ENCODE measurements at regions not wholly inside any gene's neighbourhood (a gene's known extent, or its start where the extent isn't known, plus 50 kb on each side); places are given as distances from the start of the nearest gene placed in this dataset.

DNA sequence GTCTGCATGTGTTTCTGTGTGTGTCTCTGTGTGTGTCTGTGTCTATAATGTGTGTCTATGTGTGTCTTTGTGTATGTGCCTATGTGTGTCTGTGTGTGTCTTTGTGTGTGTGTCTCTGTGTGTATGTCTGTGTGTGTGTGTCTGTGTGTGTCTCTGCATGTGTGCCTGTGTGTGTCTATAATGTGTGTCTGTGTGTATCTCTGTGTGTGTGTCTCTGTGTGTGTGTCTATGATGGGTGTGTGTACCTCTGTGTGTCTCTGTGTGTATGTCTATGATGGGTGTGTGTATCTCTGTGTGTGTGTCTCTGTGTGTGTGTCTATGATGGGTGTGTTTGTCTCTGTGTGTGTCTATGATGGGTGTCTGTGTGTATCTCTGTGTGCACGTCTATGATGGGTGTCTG, 126.2 kb upstream of the GPC1 start:
- no peak overlapping the region for H3K4me3 ChIP-seq (ENCODE audit: low read length)
- no peak for DNase-seq (ENCODE audit: low read depth)
- TF ChIP-seq, protein P1, sequence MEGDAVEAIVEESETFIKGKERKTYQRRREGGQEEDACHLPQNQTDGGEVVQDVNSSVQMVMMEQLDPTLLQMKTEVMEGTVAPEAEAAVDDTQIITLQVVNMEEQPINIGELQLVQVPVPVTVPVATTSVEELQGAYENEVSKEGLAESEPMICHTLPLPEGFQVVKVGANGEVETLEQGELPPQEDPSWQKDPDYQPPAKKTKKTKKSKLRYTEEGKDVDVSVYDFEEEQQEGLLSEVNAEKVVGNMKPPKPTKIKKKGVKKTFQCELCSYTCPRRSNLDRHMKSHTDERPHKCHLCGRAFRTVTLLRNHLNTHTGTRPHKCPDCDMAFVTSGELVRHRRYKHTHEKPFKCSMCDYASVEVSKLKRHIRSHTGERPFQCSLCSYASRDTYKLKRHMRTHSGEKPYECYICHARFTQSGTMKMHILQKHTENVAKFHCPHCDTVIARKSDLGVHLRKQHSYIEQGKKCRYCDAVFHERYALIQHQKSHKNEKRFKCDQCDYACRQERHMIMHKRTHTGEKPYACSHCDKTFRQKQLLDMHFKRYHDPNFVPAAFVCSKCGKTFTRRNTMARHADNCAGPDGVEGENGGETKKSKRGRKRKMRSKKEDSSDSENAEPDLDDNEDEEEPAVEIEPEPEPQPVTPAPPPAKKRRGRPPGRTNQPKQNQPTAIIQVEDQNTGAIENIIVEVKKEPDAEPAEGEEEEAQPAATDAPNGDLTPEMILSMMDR (IDR thresholded peaks at IDR 0.05; ENCODE audit: insufficient read depth, low read depth, low read length, missing control alignments), result no peak

GRCh38 chr2:240310201-240310600, 125.3 kb upstream of the GPC1 start:
- H3K4me3 ChIP-seq (ENCODE audit: low read length), result no peak overlapping the region
- no peak for DNase-seq (ENCODE audit: low read depth)
- TF ChIP-seq, protein P1 (IDR thresholded peaks at IDR 0.05; ENCODE audit: insufficient read depth, low read depth, low read length, missing control alignments), result no peak

- DNase-seq (ENCODE audit: low read depth), result no peak
- no peak overlapping the region for H3K4me3 ChIP-seq (ENCODE audit: low read length)
These were observed 124.8 kb upstream of the GPC1 start for GRCh38 chr2:240310645-240311044.

GRCh38 chr2:240311821-240312220, 123.6 kb upstream of the GPC1 start:
- no peak overlapping the region for H3K4me3 ChIP-seq (ENCODE audit: low read length)
- no peak for DNase-seq (ENCODE audit: low read depth)
- TF ChIP-seq, protein P1 (IDR thresholded peaks at IDR 0.05; ENCODE audit: insufficient read depth, low read depth, low read length, missing control alignments), result no peak

More at GRCh38 chr2:240310645-240311044, 124.8 kb upstream of the GPC1 start:
- TF ChIP-seq, protein P1 (IDR thresholded peaks at IDR 0.05; ENCODE audit: insufficient read depth, low read depth, low read length, missing control alignments), result no peak

- DNase-seq (ENCODE audit: low read depth), result no peak
- no peak overlapping the region for H3K4me3 ChIP-seq (ENCODE audit: low read length)
- TF ChIP-seq, protein P1 (IDR thresholded peaks at IDR 0.05; ENCODE audit: insufficient read depth, low read depth, low read length, missing control alignments), result no peak
These were observed 116.1 kb upstream of the GPC1 start for GRCh38 chr2:240319221-240319854.

GRCh38 chr2:240319855-240320203, 115.6 kb upstream of the GPC1 start:
- TF ChIP-seq, protein P1 (IDR thresholded peaks at IDR 0.05; ENCODE audit: insufficient read depth, low read depth, low read length, missing control alignments), result no peak
- no peak overlapping the region for H3K4me3 ChIP-seq (ENCODE audit: low read length)
- DNase-seq (ENCODE audit: low read depth), result peak; percentile 20

All from epithelial cell of esophagus (primary cell).